Kidney epithelial cell (primary cell): ENCODE measurements at regions not wholly inside any gene's neighbourhood (a gene's known extent, or its start where the extent isn't known, plus 50 kb on each side); places are given as distances from the start of the nearest gene placed in this dataset.

Experiments used
- DNase-seq: peaks from one replicate; pipeline ENCODE4 v3.0.0-alpha.2; 2010; ENCODE audit warnings: low read depth
- H3K27me3 ChIP-seq: 2 replicates; pipeline ENCODE4 v1.6.0; 2011; ENCODE audit warnings: low read length; ENCODE audit not compliant: control insufficient read depth, insufficient read depth
- H3K36me3 ChIP-seq: 2 replicates; pipeline ENCODE4 v1.5.1; 2011; ENCODE audit warnings: low read length; ENCODE audit not compliant: control insufficient read depth, insufficient read depth
- H3K4me3 ChIP-seq: 2 replicates; pipeline ENCODE4 v1.5.1; 2011; ENCODE audit warnings: low read depth, mild to moderate bottlenecking, control low read depth, low read length
- TF ChIP-seq, protein P1 (sequence below): IDR thresholded peaks from 2 replicates; pipeline ENCODE4 v1.5.1; 2011; ENCODE audit warnings: mild to moderate bottlenecking, moderate library complexity, low read length, control low read depth, inconsistent platforms; ENCODE audit not compliant: insufficient read depth, poor library complexity, severe bottlenecking

DNA sequence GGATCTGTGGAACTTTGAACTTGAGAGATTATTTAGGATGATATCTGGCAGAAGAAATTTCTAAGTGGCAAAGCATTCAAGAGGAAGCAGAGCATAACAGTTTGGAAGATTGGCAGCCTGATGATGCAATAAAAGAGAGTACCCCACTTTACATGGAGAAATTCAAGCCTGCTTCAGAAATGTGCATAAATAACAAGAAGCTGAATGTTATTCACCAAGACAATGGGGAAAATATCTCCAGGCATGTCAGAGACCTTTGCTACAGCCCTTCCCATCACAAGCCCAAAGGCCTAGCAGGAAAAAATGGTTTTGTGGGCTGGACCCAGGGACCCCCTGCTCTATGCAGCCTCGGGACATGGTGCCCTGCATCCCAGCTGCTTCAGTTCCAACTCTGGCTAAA lies 420.8 kb downstream of the DTHD1 start:
- H3K27me3 ChIP-seq = no peaks in the 10 kb centered on the region
- no peak for DNase-seq
- TF ChIP-seq, protein P1, sequence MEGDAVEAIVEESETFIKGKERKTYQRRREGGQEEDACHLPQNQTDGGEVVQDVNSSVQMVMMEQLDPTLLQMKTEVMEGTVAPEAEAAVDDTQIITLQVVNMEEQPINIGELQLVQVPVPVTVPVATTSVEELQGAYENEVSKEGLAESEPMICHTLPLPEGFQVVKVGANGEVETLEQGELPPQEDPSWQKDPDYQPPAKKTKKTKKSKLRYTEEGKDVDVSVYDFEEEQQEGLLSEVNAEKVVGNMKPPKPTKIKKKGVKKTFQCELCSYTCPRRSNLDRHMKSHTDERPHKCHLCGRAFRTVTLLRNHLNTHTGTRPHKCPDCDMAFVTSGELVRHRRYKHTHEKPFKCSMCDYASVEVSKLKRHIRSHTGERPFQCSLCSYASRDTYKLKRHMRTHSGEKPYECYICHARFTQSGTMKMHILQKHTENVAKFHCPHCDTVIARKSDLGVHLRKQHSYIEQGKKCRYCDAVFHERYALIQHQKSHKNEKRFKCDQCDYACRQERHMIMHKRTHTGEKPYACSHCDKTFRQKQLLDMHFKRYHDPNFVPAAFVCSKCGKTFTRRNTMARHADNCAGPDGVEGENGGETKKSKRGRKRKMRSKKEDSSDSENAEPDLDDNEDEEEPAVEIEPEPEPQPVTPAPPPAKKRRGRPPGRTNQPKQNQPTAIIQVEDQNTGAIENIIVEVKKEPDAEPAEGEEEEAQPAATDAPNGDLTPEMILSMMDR = no peak

DNA sequence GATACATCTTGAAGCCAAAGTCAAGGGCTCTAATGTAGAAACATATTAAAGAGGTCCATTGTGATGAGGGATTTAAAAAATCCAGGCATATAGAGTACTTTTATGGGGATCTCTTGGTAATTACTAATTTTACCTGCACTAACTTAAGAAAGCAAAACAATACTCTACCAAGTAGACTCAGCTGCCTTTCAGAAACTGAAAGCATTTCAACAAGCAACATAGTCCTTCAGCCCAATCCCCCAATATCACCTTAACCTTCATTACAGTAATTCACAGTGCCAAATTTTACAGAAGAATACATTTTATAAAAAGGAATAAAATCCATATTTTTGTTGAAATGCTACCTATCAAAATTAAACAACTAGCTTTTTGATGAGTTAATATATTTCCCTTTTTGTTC lies 422.9 kb downstream of the DTHD1 start:
- TF ChIP-seq, protein P1 = no peak
- Histone ChIP-seq H3K4me3 (no peak overlapping the region), H3K27me3 (no peaks in the 10 kb centered on the region), H3K36me3 (no peaks in the 10 kb centered on the region)
- no peak for DNase-seq

More for the DNA sequence above, 420.8 kb downstream of the DTHD1 start:
- H3K4me3 ChIP-seq = no peak overlapping the region
- no peaks in the 10 kb centered on the region for H3K36me3 ChIP-seq

DNA sequence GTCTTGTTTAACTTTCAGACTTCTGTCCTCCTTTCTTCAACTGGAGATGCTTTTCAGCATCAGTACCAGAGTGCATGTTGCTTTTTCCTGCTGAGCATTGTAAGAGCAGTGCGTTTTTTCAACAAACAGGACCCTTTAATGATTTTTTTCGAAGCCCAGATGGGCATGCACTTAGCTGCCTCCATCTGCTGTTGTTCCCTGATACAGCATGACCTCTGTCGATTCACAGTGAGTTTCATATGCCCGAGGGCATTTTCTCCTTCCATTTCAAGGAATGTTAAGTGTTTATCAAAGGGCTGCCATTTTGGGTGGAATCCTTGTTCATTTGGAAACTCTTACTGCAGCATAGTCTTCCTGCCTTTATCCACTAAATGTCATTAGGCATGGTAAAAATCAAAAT lies 428.6 kb downstream of the DTHD1 start:
- no peaks in the 10 kb centered on the region for H3K27me3 ChIP-seq
- TF ChIP-seq, protein P1 = no peak

DNA sequence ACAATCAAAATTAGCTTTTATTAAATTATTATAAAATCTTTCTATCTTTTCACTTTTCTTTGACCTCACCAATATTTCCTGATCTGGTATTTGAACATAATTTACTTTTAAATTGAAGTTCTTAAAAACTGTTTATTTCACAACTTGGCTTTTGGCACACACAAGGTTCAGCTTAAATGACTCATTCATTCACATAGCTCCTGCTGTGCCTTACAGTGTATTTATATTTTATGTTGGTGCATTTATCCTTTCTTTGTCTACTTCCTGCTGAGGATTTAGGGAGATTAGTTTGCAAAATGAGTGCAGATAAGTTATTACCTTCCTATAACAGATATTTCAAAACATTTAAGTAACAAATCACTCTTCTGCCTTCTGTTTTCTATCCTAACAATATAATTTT lies 430.6 kb downstream of the DTHD1 start:
- no peaks in the 10 kb centered on the region for H3K36me3 ChIP-seq
- no peaks in the 10 kb centered on the region for H3K27me3 ChIP-seq
- no peak overlapping the region for H3K4me3 ChIP-seq
- DNase-seq = no peak
- TF ChIP-seq, protein P1 = no peak

More for the DNA sequence above, 428.6 kb downstream of the DTHD1 start:
- DNase-seq = no peak
- H3K4me3 ChIP-seq = no peak overlapping the region
- no peaks in the 10 kb centered on the region for H3K36me3 ChIP-seq

DNA sequence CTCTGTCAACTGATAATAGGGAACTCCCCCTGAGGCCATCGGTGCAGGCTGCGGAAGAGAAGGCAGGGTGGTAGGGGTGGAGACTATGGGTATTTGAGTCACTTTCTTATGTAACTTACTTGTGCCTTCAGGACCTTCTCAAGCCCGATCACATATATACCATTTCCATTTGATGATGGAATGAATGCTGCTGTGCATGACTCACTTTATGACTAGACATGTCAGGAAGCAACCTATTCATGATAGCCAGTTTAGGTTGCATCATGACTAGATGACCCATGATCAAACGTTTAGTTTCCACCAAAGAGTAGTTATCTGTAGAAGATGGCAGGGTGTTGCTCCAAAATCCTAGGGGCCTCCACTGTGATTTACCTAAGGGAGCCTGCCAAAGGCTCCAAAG lies 435.5 kb downstream of the DTHD1 start:
- TF ChIP-seq, protein P1 = no peak
- H3K4me3 ChIP-seq = no peak overlapping the region
- no peaks in the 10 kb centered on the region for H3K27me3 ChIP-seq
- H3K36me3 ChIP-seq = no peaks in the 10 kb centered on the region
- DNase-seq = no peak

DNA sequence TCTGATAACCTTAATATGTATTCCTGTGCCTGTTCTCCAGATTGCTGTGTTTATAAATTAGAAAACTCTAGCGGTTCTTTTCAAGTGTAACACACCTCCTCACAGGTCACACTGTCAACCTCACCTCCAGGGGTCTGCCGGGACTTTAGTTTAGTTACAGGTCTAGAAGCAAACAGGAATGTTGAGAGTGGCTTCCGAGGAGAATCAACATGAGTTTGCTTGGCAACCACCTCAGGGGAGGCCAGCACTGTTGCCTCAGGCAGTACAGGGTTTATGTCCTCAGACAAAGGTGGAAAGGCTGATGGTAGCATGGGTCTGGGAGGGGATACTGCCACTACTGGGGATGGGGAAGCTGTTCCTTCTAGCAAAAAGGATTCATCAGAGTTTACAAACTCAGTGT lies 438.0 kb downstream of the DTHD1 start:
- Histone ChIP-seq H3K36me3 (no peaks in the 10 kb centered on the region), H3K4me3 (no peak overlapping the region), H3K27me3 (no peaks in the 10 kb centered on the region)
- TF ChIP-seq, protein P1 = no peak
- DNase-seq = no peak
